ENCODE measurements at regions not wholly inside any gene's neighbourhood (a gene's known extent, or its start where the extent isn't known, plus 50 kb on each side); places are given as distances from the start of the nearest gene placed in this dataset.

- Histone ChIP-seq H3K9ac (replicated peaks in 1 of 4; ENCODE audit: extremely low read depth in 1 of 4, low read depth in 3 of 4, low read length in 3 of 4) (no peak overlapping the region), H3K27me3 (replicated peaks in 1 of 4; ENCODE audit: control insufficient read depth in 3 of 4, extremely low read depth in 1 of 4, insufficient read depth in 3 of 4, low read length in 3 of 4) (no peaks in the 10 kb centered on the region), H3K18ac (ENCODE audit: extremely low read depth, low read length) (no peak overlapping the region), H2BK120ac (replicated peaks; ENCODE audit: low read depth, low read length) (no peak overlapping the region), H3K4me3 (ENCODE audit: extremely low read depth in 1 of 4, insufficient read depth in 2 of 4, low read depth in 3 of 4, low read length in 4 of 4) (no peak overlapping the region), H3K14ac (ENCODE audit: insufficient read length) (no peak overlapping the region), H4K5ac (ENCODE audit: insufficient read length, low read depth, low read length) (no peak overlapping the region), H3K23ac (ENCODE audit: insufficient read length) (no peak overlapping the region), H4K91ac (replicated peaks; ENCODE audit: insufficient read length, low read length) (no peak overlapping the region), H3K79me2 (ENCODE audit: control insufficient read depth in 1 of 2, insufficient read depth in 2 of 2, low read length in 2 of 2) (no peaks in the 10 kb centered on the region), H3K4me2 (ENCODE audit: insufficient read depth in 1 of 2, low read depth in 2 of 2, low read length in 2 of 2) (no peak overlapping the region), H3K9me3 (ENCODE audit: insufficient read depth in 2 of 2, low read depth in 1 of 2, low read length in 1 of 2) (no peaks in the 10 kb centered on the region; a peak in 1 of 4 replicates), H2BK5ac (ENCODE audit: low read depth, low read length) (no peak overlapping the region), H2BK15ac (ENCODE audit: low read length) (no peak overlapping the region), H3K4ac (replicated peaks; ENCODE audit: insufficient read length, low read depth, low read length) (no peak overlapping the region), H2BK12ac (ENCODE audit: low read depth, low read length) (no peak overlapping the region), H4K8ac (ENCODE audit: extremely low read depth, insufficient read depth, low read length) (no peak overlapping the region), H3K79me1 (ENCODE audit: low read depth, low read length) (no peaks in the 10 kb centered on the region), H4K20me1 (replicated peaks in 1 of 2; ENCODE audit: control insufficient read depth in 1 of 2, insufficient read depth in 2 of 2, low read length in 2 of 2) (no peaks in the 10 kb centered on the region), H2AFZ (ENCODE audit: low read length) (no peak overlapping the region), H2AK5ac (ENCODE audit: low read depth, low read length) (no peak overlapping the region), H3K56ac (replicated peaks; ENCODE audit: insufficient read length, low read depth, low read length) (no peak overlapping the region), H2BK20ac (ENCODE audit: low read length) (no peak overlapping the region), H3K27ac (ENCODE audit: low read depth, low read length) (no peak overlapping the region), H3K4me1 (replicated peaks in 1 of 4; ENCODE audit: control insufficient read depth in 3 of 4, insufficient read depth in 4 of 4, low read length in 3 of 4) (peaks cover 0 to 2% (median under 1%) of the 10 kb centered on the region in 4 experiments; a peak in 2 of 7 replicates), H3K23me2 (ENCODE audit: low read depth, low read length) (no peaks in the 10 kb centered on the region), H3K36me3 (ENCODE audit: control insufficient read depth in 2 of 4, insufficient read depth in 4 of 4, low read length in 3 of 4) (peaks cover 0 to 5% (median 0%) of the 10 kb centered on the region in 4 experiments; a peak in 2 of 8 replicates)
- CTCF ChIA-PET (ENCODE audit: partially characterized antibody): interaction anchor here (0.6 to 6.0 kb wide), 53 partner anchors 9 to 1067 kb away, joined by 3 to 36 read pairs (median 4); no protein-coding TSS in a partner anchor
- FAIRE-seq (no peak), DNase-seq (ENCODE audit: low read depth in 1 of 2, low spot score in 2 of 2) (no peak)
- 87% methylated on average over 4 of the region's 4 CpGs; no CpG with 5 or more reads in 1 of the 2 experiments for WGBS, 2 experiments (ENCODE audit: extremely low coverage in 1 of 2, insufficient coverage in 1 of 2, insufficient read length in 1 of 2, insufficient replicate concordance in 2 of 2, low coverage in 1 of 2, low lambda C conversion rate in 2 of 2, missing lambda C conversion rate in 1 of 2)
- POLR2A ChIA-PET (ENCODE audit: partially characterized antibody): interaction anchor here (1.2 kb wide), 1 partner anchor 815 kb away, joined by 4 read pairs; no protein-coding TSS in a partner anchor
- TF ChIP-seq HDAC2 (IDR thresholded peaks at IDR 0.05; ENCODE audit: borderline replicate concordance in 1 of 2, low read depth in 2 of 2, low read length in 2 of 2): no peak
- no peak for TF ChIP-seq TAF1 (IDR thresholded peaks at IDR 0.05; ENCODE audit: low read depth, low read length)
- no peak for TF ChIP-seq SRF (IDR thresholded peaks at IDR 0.05; ENCODE audit: low read depth, low read length)
- TF ChIP-seq SP1 (IDR thresholded peaks at IDR 0.05; ENCODE audit: low read depth, low read length): no peak
- TF ChIP-seq E2F6 (IDR thresholded peaks at IDR 0.05): no peak
- no peak for TF ChIP-seq RFX5 (IDR thresholded peaks at IDR 0.05; ENCODE audit: borderline replicate concordance, low read depth, low read length)
- TF ChIP-seq RNF2 (IDR thresholded peaks at IDR 0.05; ENCODE audit: borderline replicate concordance, low read depth, low read length, missing control alignments, poor library complexity, severe bottlenecking): no peak
- TF ChIP-seq USF2 (IDR thresholded peaks at IDR 0.05; ENCODE audit: low read length): no peak
- no peak for TF ChIP-seq CHD2 (IDR thresholded peaks at IDR 0.05; ENCODE audit: low read length)
- no peak for TF ChIP-seq GTF2F1 (IDR thresholded peaks at IDR 0.05; ENCODE audit: borderline replicate concordance, low read depth, low read length)
- no peak for TF ChIP-seq TAF7 (optimal IDR thresholded peaks at IDR 0.05; ENCODE audit: borderline replicate concordance, low read depth, low read length)
- TF ChIP-seq SAP30 (IDR thresholded peaks at IDR 0.05; ENCODE audit: insufficient read depth, insufficient replicate concordance, low read length): no peak
These were observed 83.9 kb upstream of the MTNR1B start for GRCh38 chr11:92885600-92885999.
